HG03521 (cell line): ENCODE measurements at regions not wholly inside any gene's neighbourhood (a gene's known extent, or its start where the extent isn't known, plus 50 kb on each side); places are given as distances from the start of the nearest gene placed in this dataset.
"Not testable (repeated sequence)": the region's sequence is repeated elsewhere in the genome, so short reads cannot be mapped to it uniquely, and the experiment has no call there.

ENCODE experiments used
- ATAC-seq: cut with Tn5 transposase; IDR thresholded peaks from one replicate; pipeline ENCODE4 v1.9.1; 2021; ENCODE audit warnings: mild to moderate bottlenecking, moderate library complexity; ENCODE audit not compliant: unreplicated experiment

DNA sequence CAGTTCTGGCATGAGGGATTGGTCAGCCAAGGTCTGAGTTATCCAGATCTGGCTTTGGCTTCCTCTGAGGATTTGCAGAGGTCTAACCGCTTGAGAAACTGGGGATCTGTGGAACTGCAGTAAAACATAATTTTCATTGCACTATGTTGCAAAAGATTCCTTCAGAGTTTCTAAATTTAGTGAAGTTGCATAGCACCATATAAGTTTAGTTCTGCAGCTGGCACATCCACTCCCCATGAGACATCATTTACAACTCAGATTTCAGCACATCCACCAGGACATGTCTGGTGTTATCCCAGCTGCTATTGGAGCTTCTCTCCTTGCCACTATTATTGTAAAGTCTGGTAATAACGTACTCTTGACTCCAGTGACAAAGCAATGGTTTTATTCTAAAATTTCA lies 181.5 kb downstream of the CWF19L2 start:
- ATAC-seq = no peak

DNA sequence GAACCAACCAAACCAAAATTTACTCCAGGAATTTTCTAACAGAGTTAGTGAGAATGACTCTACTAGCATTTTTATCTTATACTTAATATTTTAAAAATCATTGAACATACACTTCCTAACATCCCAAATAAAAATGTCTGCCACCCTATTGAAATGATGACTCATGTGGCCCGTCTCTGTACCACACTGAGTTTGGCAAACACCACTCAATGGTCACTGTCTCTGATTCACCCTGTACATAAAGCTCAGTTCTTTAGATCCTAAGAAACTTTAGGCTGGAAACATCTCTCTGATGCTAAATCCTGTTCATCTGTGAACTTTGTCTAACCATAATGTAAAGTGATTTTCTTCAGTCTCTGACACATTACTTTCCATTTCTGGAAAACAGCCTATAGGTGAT lies 182.0 kb downstream of the CWF19L2 start:
- ATAC-seq = no peak

DNA sequence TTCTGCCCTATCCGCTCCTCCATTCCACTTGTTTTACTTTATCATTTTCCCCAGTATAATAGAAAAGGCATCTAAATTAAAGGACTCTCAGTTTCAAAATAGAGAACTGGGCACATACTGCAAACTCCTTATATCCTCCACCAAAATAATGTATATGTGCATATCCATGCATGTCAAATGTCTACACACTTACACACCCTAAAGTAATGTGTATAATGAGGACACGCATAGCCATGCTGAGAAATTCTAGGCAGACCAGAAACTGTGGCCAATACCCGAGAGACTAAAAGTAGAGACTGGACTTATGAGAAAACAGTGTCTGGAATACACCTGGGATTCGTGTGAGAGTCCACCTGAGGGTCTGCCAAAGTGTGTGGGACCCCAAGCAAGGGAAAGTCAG lies 183.5 kb downstream of the CWF19L2 start:
- ATAC-seq = no peak

DNA sequence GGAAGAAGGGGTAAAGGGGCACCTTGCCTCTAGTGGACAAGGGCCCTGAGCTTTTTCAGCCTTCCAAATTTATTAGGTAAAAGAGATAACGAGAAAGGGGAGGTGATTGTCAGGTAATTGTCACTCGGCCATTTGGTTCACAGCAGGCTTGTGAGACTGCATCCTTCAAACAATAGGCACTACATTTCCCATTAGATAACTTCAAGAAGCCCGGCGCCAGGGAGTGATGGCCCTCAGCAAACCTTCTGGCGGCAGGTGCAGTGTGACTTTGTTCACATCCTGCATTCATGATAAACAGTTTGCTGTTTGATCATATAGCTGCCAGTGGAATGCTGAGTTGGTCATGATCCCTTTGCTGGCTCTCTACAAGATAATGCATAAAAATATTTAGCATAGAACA lies 185.1 kb downstream of the CWF19L2 start:
- ATAC-seq = no peak

DNA sequence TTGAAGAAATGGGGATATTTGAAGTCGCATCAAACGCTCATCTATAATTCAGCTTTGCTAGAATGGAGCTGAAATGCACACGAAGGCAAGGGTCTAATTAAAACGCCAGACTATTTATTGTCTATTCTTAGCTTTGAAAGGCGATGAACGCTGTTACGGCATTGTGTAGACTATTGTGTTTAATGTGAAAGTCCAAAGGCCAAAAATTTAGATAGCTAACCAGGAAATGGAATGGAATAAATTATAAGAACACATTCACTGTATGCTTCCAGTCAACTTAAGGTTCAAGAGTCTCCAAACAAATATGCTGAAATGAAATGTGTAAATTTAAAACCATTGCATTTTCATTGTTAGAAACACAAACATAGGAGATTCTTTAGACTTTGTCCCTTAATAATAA lies 186.2 kb downstream of the CWF19L2 start:
- ATAC-seq = no peak

DNA sequence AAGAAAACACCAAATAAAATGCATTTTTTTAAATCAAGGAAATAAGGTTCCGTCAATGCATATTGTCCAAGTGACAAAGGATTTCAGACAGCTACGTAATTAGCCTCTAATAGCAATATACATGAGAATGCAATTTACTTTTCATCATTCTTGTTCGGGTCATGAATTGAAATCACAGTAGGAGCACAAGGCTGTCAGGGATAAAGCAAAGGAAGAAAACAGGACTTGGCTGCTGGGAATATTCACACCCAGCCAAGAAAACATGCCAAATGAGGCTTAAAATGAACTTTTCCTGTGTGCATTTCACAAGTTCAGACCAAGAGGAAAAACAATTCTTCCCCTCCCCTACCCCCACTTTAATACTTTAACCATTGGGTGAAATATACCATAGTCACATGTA lies 188.6 kb downstream of the CWF19L2 start:
- ATAC-seq = no peak

DNA sequence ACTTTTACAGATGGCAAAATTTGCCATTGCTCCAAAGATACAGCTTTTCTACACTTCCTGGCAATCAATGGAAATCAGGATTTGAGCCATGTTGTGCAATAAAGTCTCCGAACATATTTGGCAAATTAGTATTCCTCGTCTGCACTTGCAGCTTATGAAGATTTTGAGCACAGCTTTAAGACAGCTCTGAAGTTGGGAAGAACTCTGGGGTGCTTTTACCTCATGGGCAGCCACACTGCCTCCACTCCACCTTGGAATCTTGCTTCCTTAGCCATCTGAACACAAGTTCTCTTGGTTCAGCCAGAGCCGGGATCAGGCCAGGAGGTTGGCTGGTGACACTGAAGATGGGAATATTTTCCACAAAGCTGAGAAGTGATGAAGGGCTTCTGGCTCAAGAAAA lies 191.2 kb downstream of the CWF19L2 start:
- no peak for ATAC-seq

DNA sequence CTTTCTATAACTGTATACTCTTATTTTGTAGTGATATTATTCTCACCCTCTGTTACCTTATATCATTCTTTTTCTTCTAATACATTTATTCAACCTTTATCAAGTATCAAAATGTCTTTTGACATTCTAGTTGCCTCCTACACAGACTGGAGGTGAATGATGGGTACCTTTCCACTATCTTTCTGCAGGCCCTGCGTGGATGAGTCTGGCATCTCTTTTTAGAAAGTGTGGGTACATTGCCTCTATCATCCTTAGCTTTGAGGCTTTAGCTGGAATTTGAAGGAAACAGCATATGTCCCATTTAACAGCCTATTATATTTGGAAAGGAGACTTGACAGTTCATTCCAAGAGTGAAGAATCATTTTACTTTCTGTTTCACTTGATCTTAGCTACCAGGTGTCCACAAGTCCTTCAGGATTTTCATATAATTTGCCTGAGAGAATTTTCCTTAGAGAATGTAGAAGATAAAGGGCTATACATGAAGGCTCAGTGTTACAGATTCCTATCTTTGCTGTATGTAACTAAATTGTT lies 192.0 kb downstream of the CWF19L2 start:
- ATAC-seq = no peak

DNA sequence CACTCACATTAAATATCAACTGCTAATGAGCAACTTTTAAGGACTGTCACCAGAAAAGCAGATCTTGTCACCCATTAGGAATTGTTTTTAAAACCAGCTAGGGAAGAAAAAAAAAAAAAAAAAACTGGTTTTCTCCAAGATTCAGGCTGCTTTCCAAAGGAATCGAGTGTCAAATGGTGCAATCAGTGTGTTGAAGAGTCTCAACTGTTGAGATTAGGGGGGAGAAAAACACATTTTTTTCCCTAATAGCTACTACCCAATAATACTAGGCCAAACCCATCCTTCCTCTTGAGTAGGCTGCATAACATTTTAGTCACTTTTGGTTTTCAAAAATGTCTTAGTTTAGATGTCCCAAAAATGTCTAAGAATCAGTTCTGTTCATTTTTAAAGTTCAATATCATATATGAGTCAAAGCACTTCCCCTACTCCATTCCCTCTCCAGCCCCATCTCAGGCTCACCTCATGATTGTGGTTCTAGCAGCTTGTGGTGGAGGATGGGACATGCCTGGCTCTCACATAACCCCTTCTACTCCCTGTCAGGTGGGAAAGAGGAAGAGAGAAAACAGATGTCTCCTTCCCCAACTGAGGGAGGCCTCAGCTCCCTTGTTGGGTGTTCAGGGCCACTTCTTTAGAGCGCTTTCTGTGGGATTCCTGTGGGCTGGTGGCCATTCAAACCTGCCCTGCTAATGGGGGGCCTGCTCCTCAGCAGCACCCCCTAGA lies 193.6 kb downstream of the CWF19L2 start:
- ATAC-seq = no peak

DNA sequence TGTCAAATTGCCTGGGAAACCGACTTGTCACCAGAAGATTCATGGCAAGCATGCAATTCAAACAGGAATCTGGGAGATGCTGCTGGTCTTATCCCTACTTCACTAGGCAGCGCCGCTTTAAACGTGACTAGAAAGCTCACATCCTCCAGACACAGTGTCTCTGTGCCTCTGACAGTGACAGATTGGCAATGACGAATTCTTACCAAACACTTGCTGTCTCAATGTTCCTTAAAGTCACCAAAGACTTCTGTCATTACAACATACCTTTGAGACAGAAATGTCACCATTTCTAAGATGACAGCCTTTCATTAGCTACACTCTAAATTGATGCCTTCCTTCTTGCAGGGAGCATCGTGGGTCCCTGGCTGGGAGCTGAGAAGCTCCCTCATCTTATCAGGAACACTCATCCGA lies 197.8 kb downstream of the CWF19L2 start:
- ATAC-seq = no peak

DNA sequence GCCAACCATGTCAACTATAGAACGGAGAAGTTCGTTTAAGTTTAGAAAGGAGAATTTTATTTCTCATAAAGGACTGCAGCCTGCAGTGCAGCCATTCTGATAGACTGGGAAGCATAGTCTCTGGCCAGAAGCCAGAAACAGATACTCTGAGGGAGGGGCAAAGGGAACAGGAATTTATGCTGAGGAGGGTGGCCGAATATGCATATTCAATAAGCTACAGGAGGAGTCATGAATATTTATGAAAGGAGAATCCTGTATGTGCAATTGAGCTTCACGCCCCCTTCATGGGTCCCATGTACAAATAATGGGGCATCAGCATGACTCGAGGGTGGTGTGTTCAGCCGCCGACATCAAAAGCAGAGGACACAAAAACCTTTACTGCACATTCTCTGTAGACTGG lies 199.9 kb downstream of the CWF19L2 start:
- ATAC-seq = no peak

DNA sequence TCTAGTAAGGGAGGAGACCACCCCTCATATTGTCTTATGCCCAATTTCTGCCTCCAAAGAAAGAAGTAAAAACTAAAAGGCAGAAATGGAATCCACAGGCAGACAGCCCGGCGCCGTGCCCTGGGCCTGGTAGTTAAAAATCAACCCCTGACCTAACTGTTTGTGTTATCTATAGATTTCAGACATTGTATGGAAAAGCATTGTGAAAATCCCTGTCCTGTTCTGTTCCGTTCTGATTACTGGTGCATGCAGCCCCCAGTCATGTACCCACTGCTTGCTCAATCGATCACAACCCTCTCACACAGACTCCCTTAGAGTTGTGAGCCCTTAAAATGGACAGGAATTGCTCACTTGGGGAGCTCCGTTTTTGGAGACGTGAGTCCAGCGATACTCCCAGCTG lies 204.0 kb downstream of the CWF19L2 start:
- ATAC-seq = not testable (repeated sequence)

DNA sequence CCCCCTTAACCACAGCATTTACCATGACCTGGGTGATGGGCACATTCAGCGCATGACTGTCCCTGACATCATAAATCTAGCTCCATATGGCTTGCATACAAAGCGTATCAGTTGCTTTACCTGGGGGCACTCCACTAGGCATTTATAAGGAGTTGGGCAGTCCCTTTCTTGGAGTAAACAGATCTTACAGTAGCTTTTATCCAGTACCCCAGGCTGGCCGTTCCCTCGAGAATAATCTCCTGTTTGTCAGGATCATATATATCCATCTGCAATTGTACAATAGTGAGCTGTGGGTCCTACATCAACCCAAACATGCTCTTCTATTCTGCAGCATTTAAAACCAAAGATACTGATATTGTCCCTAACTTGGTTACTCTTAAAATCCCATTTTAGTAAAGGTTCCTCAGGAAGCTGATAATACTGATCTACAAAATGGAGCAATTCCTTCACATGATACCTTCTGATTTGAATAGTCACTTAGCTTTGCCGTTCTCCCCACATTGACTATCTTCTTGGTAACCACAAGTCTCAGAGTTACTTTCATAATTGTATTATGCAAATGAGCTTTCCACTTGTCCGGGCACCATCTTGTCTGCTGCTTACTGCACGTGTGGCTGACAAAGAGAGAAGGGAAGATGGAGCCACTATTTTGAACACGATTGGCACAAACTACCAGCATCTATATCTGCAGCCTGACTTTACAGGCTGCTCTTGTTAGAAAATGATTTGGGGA lies 205.0 kb downstream of the CWF19L2 start:
- ATAC-seq = peak; percentile 87

DNA sequence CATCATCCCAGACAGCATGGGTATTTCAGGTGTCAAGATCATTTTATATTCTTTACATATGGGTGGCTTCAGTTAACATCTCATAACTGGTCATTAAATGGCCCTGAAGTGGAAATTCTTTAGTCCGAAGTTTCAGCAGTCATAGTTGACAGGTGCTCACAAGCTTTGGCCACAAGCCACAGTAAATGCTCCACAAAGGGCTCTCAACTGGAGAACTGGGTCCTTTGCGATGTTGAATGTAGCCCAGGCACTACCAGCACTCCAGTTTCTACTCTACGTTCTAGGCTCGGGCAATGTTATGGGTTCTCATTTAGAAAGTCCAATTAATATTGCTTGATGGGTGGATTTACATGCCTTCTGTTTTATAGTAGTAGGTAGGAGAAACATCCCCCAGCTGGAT lies 206.3 kb downstream of the CWF19L2 start:
- no peak for ATAC-seq

DNA sequence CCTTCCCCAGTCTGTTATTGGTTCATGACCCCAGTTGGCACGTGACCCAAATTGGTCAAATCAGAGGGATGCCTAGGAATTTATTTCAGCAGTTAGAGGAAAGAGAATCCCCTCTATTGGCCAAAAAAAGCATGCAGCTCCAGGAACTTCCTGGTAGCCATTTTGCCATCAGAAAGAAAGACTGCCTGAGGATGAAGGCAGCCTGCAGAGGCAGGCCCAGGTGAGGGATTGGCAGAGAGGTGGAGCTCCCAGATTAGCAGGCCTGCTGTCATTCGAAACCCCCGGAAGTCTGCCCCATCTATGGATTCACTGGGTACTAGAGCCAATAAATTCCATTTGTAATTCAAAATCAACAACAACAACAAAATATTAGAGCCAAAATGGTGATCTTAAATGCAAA lies 207.6 kb downstream of the CWF19L2 start:
- no peak for ATAC-seq

DNA sequence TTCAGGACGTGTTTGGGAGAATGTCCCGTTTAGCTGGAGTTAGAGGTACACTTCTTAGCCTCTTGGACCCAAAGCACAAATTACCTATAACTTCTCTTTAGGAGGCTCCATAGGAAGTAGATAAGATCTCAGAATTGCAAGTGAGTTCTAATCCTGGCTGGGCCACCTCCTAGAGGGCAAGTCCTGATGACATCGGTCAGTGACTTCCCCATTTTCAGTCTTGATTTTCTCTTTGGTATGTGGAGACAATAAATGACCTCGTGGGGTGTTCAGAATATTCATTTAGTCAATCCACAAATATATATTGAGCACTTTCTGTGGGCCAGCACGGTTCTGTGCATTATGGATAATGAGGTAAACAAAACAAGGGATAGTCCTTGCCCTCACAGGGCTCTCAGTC lies 208.6 kb downstream of the CWF19L2 start:
- ATAC-seq = no peak

DNA sequence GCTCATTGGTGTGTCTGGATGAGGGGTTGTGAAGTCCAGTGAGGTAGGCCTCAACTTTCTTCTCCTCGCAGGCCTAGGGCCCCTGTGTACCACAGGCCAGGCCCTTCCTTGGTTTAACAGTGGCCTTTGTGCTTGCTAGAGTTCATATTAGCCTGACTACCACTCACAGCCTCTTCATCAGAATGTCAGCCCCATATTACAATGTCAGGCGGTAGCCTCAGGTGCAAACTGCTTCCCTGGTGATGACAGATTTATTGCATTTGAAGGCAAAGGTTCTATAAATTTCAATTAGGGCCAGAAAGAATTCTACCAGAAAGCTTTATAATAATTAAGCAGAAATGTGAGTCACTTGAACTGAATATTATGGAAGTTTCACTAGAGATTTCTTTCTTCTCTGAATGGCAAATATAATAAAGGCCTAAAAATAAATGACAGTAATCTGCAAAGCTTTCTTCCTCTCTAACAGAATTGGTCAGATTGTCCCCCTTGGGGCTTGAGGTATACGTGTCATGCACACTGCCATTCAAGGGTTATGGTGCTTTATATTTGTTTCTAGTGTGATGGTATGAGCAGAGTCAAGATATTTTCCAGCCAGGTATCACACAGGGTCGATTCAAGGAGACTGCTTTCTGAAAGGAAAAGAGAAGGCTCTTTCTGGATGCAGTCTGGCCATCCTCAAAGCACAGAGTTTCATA lies 210.3 kb downstream of the CWF19L2 start:
- no peak for ATAC-seq

DNA sequence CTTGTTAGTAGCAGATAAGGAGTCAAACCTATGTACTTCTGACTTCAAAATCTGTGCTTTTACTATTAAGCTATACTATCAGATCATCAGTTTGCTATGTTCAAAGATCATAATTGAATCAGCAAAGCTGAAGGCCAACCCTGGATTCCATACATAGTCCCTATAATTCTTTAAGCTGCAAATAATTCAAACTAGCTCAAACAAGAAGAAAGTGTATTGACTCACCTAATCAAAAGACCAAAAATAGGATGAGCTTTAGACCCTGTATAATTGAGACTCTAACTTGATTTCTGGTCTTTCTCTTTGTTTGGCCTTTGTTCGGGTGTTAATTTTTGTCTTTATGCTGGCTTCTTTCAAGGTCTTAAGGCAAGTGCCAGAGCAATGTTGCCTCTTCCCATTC lies 213.7 kb downstream of the CWF19L2 start:
- ATAC-seq = no peak

DNA sequence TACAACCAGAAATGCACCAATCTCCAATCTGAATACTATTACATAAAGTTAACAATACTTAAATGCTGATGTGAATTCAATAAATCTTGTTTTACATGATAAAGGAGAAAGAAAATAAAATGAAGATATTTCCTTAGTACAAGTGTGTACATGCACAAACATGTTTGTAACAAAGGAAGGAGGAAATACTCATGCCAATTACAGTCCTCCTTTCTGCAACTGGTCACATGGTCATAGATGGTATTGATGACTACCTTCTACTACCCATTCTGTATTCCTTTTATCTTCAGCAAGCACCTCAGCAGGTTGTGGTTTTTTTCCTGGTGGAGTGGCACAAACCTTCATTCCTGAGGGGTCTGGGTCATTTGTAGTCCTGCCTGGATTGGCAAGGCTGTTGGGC lies 214.2 kb upstream of the GUCY1A2 start:
- ATAC-seq = no peak

DNA sequence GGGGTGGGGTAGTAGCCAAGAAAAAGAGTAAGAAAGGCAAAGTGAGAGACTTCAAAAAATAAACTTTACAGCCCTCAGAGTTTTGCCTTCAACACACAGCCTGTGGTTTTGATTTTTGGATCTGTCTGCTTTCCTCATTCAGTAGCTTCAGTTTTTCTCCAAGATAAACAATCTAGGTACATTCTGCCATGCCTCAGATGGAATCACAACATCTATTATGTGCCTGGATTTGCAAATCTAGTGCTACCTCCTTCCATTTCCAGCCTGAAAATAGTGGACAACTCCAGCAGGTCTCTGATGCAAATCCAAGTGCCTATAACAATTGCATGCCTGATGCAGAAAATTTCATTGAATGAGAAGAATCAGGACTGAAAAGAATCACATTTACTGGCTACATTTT lies 206.6 kb upstream of the GUCY1A2 start:
- ATAC-seq = no peak

DNA sequence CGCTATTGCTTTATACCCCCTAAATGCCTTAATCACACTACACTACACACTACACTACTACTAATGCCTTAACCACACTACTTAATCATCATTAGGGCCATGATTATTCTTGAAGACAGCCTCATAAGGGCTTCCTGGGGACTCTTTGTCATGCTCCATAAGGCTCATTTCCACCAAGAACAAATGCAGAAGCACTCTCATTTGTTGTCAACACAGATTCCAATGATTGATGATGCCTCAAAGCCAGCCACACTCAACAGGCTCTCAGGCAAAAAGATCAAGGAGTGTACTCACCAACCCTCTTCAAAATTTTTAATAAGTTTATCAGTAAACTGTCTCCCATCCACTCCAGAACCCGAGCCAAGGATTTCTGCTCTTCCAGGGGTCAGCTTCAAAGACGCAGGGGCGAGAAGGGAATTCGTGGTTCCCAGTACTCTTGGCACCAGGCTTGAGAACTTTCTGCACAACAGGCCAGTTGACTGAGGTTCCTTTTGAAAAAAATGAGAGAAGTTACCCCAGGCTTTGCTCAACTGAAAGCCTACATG lies 204.7 kb upstream of the GUCY1A2 start:
- no peak for ATAC-seq

DNA sequence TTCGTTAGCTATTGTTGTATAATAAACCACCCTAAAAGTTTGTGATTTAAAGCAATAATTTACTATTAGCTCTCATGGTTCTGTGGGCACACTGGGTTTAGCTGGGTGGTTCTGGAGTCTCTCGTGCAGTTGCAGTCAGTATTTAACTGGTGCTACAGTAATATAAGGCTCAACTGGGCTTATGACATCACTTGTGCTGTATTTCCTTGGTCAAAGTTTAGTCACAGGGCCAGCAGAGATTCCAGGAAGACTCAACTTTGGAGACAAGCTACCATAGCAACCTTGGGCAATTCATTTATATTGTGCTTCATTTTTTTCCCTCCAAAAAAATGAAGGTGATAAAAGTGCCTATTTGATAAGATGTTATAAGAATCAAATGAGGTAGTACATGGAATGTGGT lies 204.2 kb upstream of the GUCY1A2 start:
- ATAC-seq = no peak
